MM.1S (cell line): ENCODE measurements at regions not wholly inside any gene's neighbourhood (a gene's known extent, or its start where the extent isn't known, plus 50 kb on each side); places are given as distances from the start of the nearest gene placed in this dataset.

Experiments used
- DNase-seq: peaks from one replicate; pipeline ENCODE4 v3.0.0-alpha.2; 2015
- H2AFZ ChIP-seq: fragments of 300-600 bp; sonication (generic); 2 replicates; pipeline ENCODE4 v1.6.0; 2016; ENCODE audit warnings: antibody characterized with exemption, low read length
- H3F3A ChIP-seq: fragments of 300-600 bp; sonication (generic); 2 replicates; pipeline ENCODE4 v1.6.1; 2016; ENCODE audit warnings: mild to moderate bottlenecking, antibody characterized with exemption, low read length, moderate library complexity, mixed read lengths; ENCODE audit not compliant: insufficient read depth
- H3K27ac ChIP-seq: fragments of 300-600 bp; sonication (generic); 2 replicates; pipeline ENCODE4 v1.5.1; 2016; ENCODE audit warnings: mild to moderate bottlenecking, low read length
- H3K27me3 ChIP-seq: fragments of 300-600 bp; sonication (generic); replicated peaks from 2 replicates; pipeline ENCODE4 v1.6.0; 2016; ENCODE audit warnings: low read length; ENCODE audit not compliant: insufficient read depth
- H3K36me3 ChIP-seq: fragments of 300-600 bp; sonication (generic); replicated peaks from 2 replicates; pipeline ENCODE4 v1.6.1; 2016; ENCODE audit warnings: mild to moderate bottlenecking, low read length, mixed read lengths; ENCODE audit not compliant: insufficient read depth
- H3K4me1 ChIP-seq: fragments of 300-600 bp; sonication (generic); 2 replicates; pipeline ENCODE4 v1.6.1; 2016; ENCODE audit warnings: low read length, mixed read lengths
- H3K4me2 ChIP-seq: fragments of 300-600 bp; sonication (generic); 2 replicates; pipeline ENCODE4 v1.6.0; 2016; ENCODE audit warnings: low read depth, low read length
- H3K4me3 ChIP-seq: fragments of 300-600 bp; sonication (generic); 2 replicates; pipeline ENCODE4 v1.5.1; 2016; ENCODE audit warnings: low read length, mixed read lengths
- H3K79me2 ChIP-seq: fragments of 300-600 bp; sonication (generic); 2 replicates; pipeline ENCODE4 v1.6.1; 2016; ENCODE audit warnings: mixed run types, low read length, mixed read lengths
- H3K9ac ChIP-seq: fragments of 300-600 bp; sonication (generic); 2 replicates; pipeline ENCODE4 v1.6.1; 2016; ENCODE audit warnings: low read length, mixed read lengths
- H3K9me2 ChIP-seq: fragments of 300-600 bp; sonication (generic); replicated peaks from 2 replicates; pipeline ENCODE4 v1.6.1; 2016; ENCODE audit warnings: mild to moderate bottlenecking, low read length, mixed read lengths; ENCODE audit not compliant: insufficient read depth
- H3K9me3 ChIP-seq: fragments of 300-600 bp; sonication (generic); replicated peaks from 2 replicates; pipeline ENCODE4 v1.6.1; 2016; ENCODE audit warnings: mild to moderate bottlenecking, low read length, mixed read lengths; ENCODE audit not compliant: insufficient read depth
- H4K20me1 ChIP-seq: fragments of 300-600 bp; sonication (generic); 2 replicates; pipeline ENCODE4 v1.6.1; 2016; ENCODE audit warnings: mild to moderate bottlenecking, low read length, moderate library complexity, mixed read lengths; ENCODE audit not compliant: insufficient read depth
- EZH2 ChIP-seq: fragments of 300-600 bp; sonication (generic); optimal IDR thresholded peaks from 2 replicates; pipeline ENCODE3; 2017; ENCODE audit warnings: low read depth, mild to moderate bottlenecking, antibody characterized with exemption, low read length, mixed read lengths
- EZH2phosphoT487 ChIP-seq: fragments of 300-600 bp; sonication (generic); IDR thresholded peaks from 2 replicates; pipeline ENCODE4 v1.6.1; 2018; ENCODE audit warnings: antibody characterized with exemption, low read length
- TF ChIP-seq, protein P1 (sequence below): fragments of 300-600 bp; sonication (generic); IDR thresholded peaks from 2 replicates; pipeline ENCODE4 v1.5.1; 2016; ENCODE audit warnings: antibody characterized with exemption, low read length, mixed read lengths

DNA sequence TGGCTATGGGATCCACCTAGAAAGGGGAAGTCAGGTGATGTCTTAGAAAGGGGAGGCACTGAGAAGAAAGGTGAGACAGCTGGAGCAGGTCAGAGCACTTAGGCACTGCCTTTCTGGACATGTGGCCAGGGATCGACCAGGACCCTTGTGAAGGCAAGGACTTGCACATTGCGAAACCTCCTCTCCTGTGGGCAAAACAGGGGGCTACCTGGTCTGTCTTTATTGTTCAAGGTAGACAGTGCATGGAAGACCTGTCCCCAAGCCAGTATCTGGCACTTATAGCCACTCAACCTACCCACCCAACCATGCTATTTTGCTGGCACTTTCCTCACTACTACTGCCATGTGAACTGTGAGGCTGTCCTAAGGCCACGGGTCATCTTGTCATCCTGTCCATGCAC is 67.2 kb downstream of the NAV1 start:
- no peak overlapping the region for H2AFZ ChIP-seq
- H3K27me3 ChIP-seq = no peaks in the 10 kb centered on the region; the same call in 1 of the 2 replicates
- H3K4me3 ChIP-seq = no peak overlapping the region
- no peaks in the 10 kb centered on the region for H3K9me3 ChIP-seq
- H3K4me1 ChIP-seq = no peaks in the 10 kb centered on the region
- no peaks in the 10 kb centered on the region for H3K36me3 ChIP-seq
- no peak overlapping the region for H3K9ac ChIP-seq
- H3K9me2 ChIP-seq = no peaks in the 10 kb centered on the region
- no peak overlapping the region for H3K4me2 ChIP-seq
- no peaks in the 10 kb centered on the region for H3K79me2 ChIP-seq
- no peak overlapping the region for H3K27ac ChIP-seq
- TF ChIP-seq EZH2phosphoT487 = no peak
- no peak for TF ChIP-seq EZH2
- TF ChIP-seq, protein P1, sequence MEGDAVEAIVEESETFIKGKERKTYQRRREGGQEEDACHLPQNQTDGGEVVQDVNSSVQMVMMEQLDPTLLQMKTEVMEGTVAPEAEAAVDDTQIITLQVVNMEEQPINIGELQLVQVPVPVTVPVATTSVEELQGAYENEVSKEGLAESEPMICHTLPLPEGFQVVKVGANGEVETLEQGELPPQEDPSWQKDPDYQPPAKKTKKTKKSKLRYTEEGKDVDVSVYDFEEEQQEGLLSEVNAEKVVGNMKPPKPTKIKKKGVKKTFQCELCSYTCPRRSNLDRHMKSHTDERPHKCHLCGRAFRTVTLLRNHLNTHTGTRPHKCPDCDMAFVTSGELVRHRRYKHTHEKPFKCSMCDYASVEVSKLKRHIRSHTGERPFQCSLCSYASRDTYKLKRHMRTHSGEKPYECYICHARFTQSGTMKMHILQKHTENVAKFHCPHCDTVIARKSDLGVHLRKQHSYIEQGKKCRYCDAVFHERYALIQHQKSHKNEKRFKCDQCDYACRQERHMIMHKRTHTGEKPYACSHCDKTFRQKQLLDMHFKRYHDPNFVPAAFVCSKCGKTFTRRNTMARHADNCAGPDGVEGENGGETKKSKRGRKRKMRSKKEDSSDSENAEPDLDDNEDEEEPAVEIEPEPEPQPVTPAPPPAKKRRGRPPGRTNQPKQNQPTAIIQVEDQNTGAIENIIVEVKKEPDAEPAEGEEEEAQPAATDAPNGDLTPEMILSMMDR = no peak
- H3F3A ChIP-seq = no peaks in the 10 kb centered on the region
- H4K20me1 ChIP-seq = no peaks in the 10 kb centered on the region
- no peak for DNase-seq

DNA sequence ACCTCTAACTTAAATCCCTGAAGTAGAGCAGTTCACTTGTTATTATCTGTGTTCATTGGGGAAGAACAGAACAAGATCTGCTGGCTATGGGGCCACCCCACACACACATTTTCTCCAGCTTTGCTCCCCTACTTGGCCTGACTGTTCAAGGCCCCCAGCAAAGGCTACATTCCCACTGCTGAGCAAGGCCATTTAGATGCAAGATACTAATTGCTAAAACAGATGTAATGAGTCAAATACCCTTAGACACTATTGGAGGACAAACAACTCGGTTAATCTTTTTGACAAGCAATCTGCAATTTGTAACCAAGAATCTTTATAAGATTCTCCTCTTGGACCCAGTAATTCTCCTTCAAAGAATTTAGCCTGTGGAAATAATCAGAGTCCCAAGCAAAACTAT is 67.7 kb downstream of the NAV1 start:
- no peaks in the 10 kb centered on the region for H3K4me1 ChIP-seq

DNA sequence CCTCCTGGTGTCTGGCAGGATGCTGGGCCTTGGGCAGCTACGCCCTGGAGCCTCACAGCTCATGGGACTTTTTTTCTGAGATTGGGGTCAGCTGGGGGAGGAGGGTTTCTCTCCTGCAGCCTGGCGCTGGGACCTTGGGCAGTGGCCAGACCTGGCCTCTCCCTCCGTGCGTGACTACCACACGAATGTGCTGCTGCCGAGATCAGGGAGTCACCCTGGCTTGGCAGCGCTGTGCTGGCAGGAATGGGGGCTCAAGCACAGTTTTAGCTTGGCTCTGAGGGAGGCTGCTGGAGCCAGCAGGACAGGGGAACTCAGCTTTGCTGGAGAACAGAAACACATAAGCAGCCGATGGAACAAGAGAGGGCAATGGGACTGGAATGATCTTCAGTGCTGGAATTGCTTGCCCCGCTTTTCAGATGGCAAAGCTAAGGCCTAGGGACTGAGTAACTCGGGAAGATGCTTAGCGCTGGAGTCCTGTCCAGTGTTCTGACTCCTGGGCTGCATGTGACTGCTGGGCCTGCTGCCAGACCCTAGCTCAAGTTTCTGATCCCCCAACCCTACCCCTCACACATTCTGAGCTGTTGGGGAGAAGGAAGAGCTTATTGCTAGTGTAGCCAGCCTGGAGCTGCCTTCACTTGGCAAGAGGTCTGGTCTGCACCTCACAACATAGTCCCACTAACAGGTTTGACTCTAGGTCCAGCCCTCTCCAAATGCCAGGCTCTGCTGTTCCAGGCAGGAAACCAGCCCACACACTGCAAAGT is 69.9 kb downstream of the NAV1 start:
- Histone ChIP-seq H3F3A (no peaks in the 10 kb centered on the region), H3K79me2 (no peaks in the 10 kb centered on the region), H3K9ac (no peak overlapping the region), H3K9me3 (no peaks in the 10 kb centered on the region), H3K4me1 (no peaks in the 10 kb centered on the region), H3K4me2 (no peak overlapping the region), H3K4me3 (no peak overlapping the region), H3K36me3 (no peaks in the 10 kb centered on the region), H4K20me1 (no peaks in the 10 kb centered on the region), H2AFZ (no peak overlapping the region), H3K27me3 (no peaks in the 10 kb centered on the region), H3K9me2 (no peaks in the 10 kb centered on the region), H3K27ac (no peak overlapping the region)
- TF ChIP-seq, protein P1 = no peak
- TF ChIP-seq EZH2 (no peak), EZH2phosphoT487 (no peak)
- DNase-seq = no peak

More for the DNA sequence above, 67.7 kb downstream of the NAV1 start:
- H2AFZ ChIP-seq = no peak overlapping the region
- no peak overlapping the region for H3K27ac ChIP-seq
- no peak overlapping the region for H3K9ac ChIP-seq
- H3K4me3 ChIP-seq = no peak overlapping the region
- H3F3A ChIP-seq = no peaks in the 10 kb centered on the region
- H3K4me2 ChIP-seq = no peak overlapping the region
- no peaks in the 10 kb centered on the region for H3K36me3 ChIP-seq
- H4K20me1 ChIP-seq = no peaks in the 10 kb centered on the region
- no peaks in the 10 kb centered on the region; the same call in 1 of the 2 replicates for H3K27me3 ChIP-seq
- no peaks in the 10 kb centered on the region for H3K9me3 ChIP-seq
- H3K79me2 ChIP-seq = no peaks in the 10 kb centered on the region
- H3K9me2 ChIP-seq = no peaks in the 10 kb centered on the region
- TF ChIP-seq EZH2phosphoT487 (no peak), EZH2 (no peak)
- TF ChIP-seq, protein P1 = no peak
- DNase-seq = no peak
